NCI-H2196 (cell line): ENCODE measurements at regions not wholly inside any gene's neighbourhood (a gene's known extent, or its start where the extent isn't known, plus 50 kb on each side); places are given as distances from the start of the nearest gene placed in this dataset.
A peak's percentile ranks its signal among the peaks of the same experiment; 100 is the strongest.

Experiments
- DNase-seq: peaks from one replicate; lab custom pipeline; 2025; ENCODE audit not compliant: unreplicated experiment; lab: John Stamatoyannopoulos, UW

- DNase-seq = no peak
These were observed 135.2 kb upstream of the IL12A start for GRCh38 chr3:159853506-159853864.

- DNase-seq = no peak
These were observed 134.0 kb upstream of the IL12A start for GRCh38 chr3:159854500-159855124.

GRCh38 chr3:159855599-159856346, 132.9 kb upstream of the IL12A start:
- no peak for DNase-seq

GRCh38 chr3:159856590-159857104, 132.0 kb upstream of the IL12A start:
- no peak for DNase-seq

GRCh38 chr3:159857840-159858239, 130.8 kb upstream of the IL12A start:
- no peak for DNase-seq

GRCh38 chr3:159858650-159859049, 130.0 kb upstream of the IL12A start:
- DNase-seq = no peak

- no peak for DNase-seq
These were observed 129.2 kb upstream of the IL12A start for GRCh38 chr3:159859424-159859823.

- DNase-seq = no peak
These were observed 128.8 kb upstream of the IL12A start for GRCh38 chr3:159859836-159860235.

GRCh38 chr3:159860269-159861116, 128.1 kb upstream of the IL12A start:
- DNase-seq = no peak

- DNase-seq = no peak
These were observed 127.2 kb upstream of the IL12A start for GRCh38 chr3:159861369-159861987.

GRCh38 chr3:159865041-159865579, 123.5 kb upstream of the IL12A start:
- no peak for DNase-seq

GRCh38 chr3:159866201-159866746, 122.4 kb upstream of the IL12A start:
- DNase-seq = peak; percentile 54

GRCh38 chr3:159867372-159867771, 121.3 kb upstream of the IL12A start:
- DNase-seq = no peak

GRCh38 chr3:159870723-159871122, 117.9 kb upstream of the IL12A start:
- DNase-seq = no peak

- no peak for DNase-seq
These were observed 116.1 kb upstream of the IL12A start for GRCh38 chr3:159872374-159873109.

GRCh38 chr3:159875116-159875515, 113.5 kb upstream of the IL12A start:
- DNase-seq = no peak

GRCh38 chr3:159877924-159878323, 110.7 kb upstream of the IL12A start:
- DNase-seq = no peak

- DNase-seq = no peak
These were observed 109.5 kb upstream of the IL12A start for GRCh38 chr3:159879146-159879545.

- DNase-seq = no peak
These were observed 109.0 kb upstream of the IL12A start for GRCh38 chr3:159879598-159879997.

GRCh38 chr3:159881208-159881607, 107.4 kb upstream of the IL12A start:
- DNase-seq = no peak
